Stimulated activated naive CD4-positive, alpha-beta T cell treated with Interleukin-2 at 50 U/mL for 16 hours (primary cell): ENCODE measurements at regions not wholly inside any gene's neighbourhood (a gene's known extent, or its start where the extent isn't known, plus 50 kb on each side); places are given as distances from the start of the nearest gene placed in this dataset.

Source experiments
- DNase-seq: peaks from one replicate; lab custom pipeline; 2025; lab: John Stamatoyannopoulos, UW

- no peak for DNase-seq
These were observed 255.1 kb upstream of the CXCR4 start for GRCh38 chr2:136373029-136373428.

GRCh38 chr2:136363900-136364299, 246.0 kb upstream of the CXCR4 start:
- DNase-seq = no peak

GRCh38 chr2:136363470-136363869, 245.5 kb upstream of the CXCR4 start:
- DNase-seq = no peak

GRCh38 chr2:136362676-136363390, 244.9 kb upstream of the CXCR4 start:
- peak; percentile 11 for DNase-seq

GRCh38 chr2:136361521-136361920, 243.6 kb upstream of the CXCR4 start:
- no peak for DNase-seq

- DNase-seq = no peak
These were observed 242.8 kb upstream of the CXCR4 start for GRCh38 chr2:136360790-136361189.

GRCh38 chr2:136359121-136359965, 241.4 kb upstream of the CXCR4 start:
- no peak for DNase-seq

GRCh38 chr2:136358576-136358975, 240.6 kb upstream of the CXCR4 start:
- no peak for DNase-seq

GRCh38 chr2:136357007-136357380, 239.0 kb upstream of the CXCR4 start:
- DNase-seq = no peak

- DNase-seq = no peak
These were observed 238.4 kb upstream of the CXCR4 start for GRCh38 chr2:136356125-136357006.

- no peak for DNase-seq
These were observed 233.7 kb upstream of the CXCR4 start for GRCh38 chr2:136351684-136352083.

- no peak for DNase-seq
These were observed 230.0 kb upstream of the CXCR4 start for GRCh38 chr2:136347981-136348380.

GRCh38 chr2:136344339-136344738, 226.4 kb upstream of the CXCR4 start:
- DNase-seq = no peak

- DNase-seq = no peak
These were observed 224.2 kb upstream of the CXCR4 start for GRCh38 chr2:136342138-136342537.

GRCh38 chr2:136334967-136335366, 217.0 kb upstream of the CXCR4 start:
- DNase-seq = no peak

GRCh38 chr2:136332436-136333095, 214.6 kb upstream of the CXCR4 start:
- DNase-seq = no peak

GRCh38 chr2:136331226-136331625, 213.3 kb upstream of the CXCR4 start:
- no peak for DNase-seq

- DNase-seq = no peak
These were observed 210.4 kb upstream of the CXCR4 start for GRCh38 chr2:136328207-136328795.

- peak; percentile 74 for DNase-seq
These were observed 209.4 kb upstream of the CXCR4 start for GRCh38 chr2:136327162-136327852.

- no peak for DNase-seq
These were observed 207.9 kb upstream of the CXCR4 start for GRCh38 chr2:136325844-136326331.

- DNase-seq = no peak
These were observed 207.0 kb upstream of the CXCR4 start for GRCh38 chr2:136324966-136325365.
